ENCODE measurements at regions not wholly inside any gene's neighbourhood (a gene's known extent, or its start where the extent isn't known, plus 50 kb on each side); places are given as distances from the start of the nearest gene placed in this dataset.

DNA sequence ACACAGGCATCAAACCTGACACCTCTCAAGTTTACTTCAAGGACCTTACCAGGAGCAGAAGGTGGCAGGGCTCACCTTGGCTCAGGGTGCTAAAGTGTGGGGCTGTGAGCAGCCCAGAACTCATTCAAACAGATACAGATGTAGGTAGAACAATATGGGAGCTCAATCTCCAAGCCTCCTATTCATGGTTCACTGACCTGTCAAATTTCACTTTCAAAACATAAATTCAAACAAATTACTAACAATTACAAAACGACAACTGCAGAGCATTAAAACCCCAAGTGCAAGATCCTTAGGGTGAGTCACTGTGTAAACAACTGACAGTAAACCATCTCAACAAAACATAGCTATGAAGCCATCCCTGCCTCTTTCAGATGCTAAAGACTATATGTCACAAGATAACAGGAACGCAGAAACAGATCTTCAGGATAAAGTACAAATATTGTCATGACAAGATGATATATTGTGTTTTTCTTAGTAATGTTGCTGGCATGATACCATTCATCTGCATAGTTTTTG lies 303.5 kb upstream of the ANO3 start:
- no peak overlapping the region for H3K4me3 ChIP-seq
- no peak overlapping the region for H3K27ac ChIP-seq
- TF ChIP-seq CTCF (IDR thresholded peaks at IDR 0.05): no peak
- no peak for DNase-seq (ENCODE audit: low spot score)

DNA sequence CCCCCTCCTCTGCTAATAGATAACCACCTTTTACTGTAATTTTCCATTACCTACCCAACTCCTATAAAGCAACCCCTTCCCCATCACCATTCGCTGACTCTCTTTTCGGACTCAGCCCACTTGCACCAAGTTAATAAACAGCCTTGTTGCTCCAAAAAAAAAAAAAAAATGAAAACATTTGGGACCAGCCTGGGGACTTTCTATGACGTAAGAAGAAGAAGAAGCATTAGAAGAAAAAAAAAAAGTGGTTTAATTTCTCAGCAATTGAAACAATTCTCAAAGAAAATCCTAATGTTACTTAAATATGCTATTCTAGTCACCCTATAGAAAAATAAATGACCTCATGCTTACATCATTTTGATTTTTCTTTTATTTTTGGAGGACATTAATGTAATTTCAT lies 301.5 kb upstream of the ANO3 start:
- no peak for DNase-seq (ENCODE audit: low spot score)
- no peak for TF ChIP-seq CTCF (IDR thresholded peaks at IDR 0.05)
- H3K27ac ChIP-seq: no peak overlapping the region
- no peak overlapping the region for H3K4me3 ChIP-seq

- Histone ChIP-seq H3K4me3 (no peak overlapping the region), H3K27ac (no peak overlapping the region)
- DNase-seq (ENCODE audit: low spot score): no peak
- TF ChIP-seq CTCF (IDR thresholded peaks at IDR 0.05): no peak
These were observed 299.7 kb upstream of the ANO3 start for GRCh38 chr11:26032241-26032640.

- H3K4me3 ChIP-seq: no peak overlapping the region
- no peak overlapping the region for H3K27ac ChIP-seq
- no peak for DNase-seq (ENCODE audit: low spot score)
- no peak for TF ChIP-seq CTCF (IDR thresholded peaks at IDR 0.05)
These were observed 296.2 kb upstream of the ANO3 start for GRCh38 chr11:26035696-26036095.

DNA sequence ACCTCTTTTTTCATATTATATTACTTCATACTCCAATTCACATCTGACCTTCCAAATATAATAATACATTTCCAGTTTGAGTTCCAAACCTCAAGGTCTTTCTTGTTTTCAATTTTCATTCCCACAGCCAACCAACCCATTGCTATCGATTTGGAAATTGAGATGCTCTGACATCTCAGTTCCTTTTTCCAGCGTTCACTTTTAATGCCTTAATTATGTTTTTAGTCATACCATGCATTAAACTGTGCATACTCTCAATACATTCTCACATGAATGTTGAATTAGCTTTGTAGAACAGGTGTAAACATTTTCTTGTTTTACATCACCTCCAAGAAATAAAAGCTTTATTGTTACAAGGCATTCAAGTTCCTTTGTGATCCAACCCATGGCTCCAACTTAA lies 294.2 kb upstream of the ANO3 start:
- TF ChIP-seq CTCF (IDR thresholded peaks at IDR 0.05): no peak
- no peak for DNase-seq (ENCODE audit: low spot score)
- Histone ChIP-seq H3K27ac (no peak overlapping the region), H3K4me3 (no peak overlapping the region)

DNA sequence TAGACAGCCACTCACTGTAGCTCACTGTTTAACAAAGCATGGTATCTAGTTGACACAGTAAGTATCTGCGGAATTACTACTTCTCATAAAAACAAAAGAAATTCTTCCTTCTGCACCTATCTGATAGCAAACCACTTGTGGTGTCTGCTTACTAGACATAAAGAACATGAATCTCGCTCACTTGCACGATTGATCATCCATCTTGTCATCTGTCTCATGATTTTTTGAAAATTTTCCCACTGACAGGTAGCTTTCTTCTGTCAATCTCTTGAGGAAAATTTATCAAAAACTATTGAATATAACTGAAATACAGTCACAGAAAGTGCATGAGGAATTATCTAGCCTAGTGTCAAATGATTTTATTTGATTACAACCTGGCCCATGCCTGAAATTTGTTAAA lies 291.6 kb upstream of the ANO3 start:
- Histone ChIP-seq H3K4me3 (no peak overlapping the region), H3K27ac (no peak overlapping the region)
- no peak for DNase-seq (ENCODE audit: low spot score)
- no peak for TF ChIP-seq CTCF (IDR thresholded peaks at IDR 0.05)

- no peak overlapping the region for H3K27ac ChIP-seq
- no peak for DNase-seq (ENCODE audit: low spot score)
- TF ChIP-seq CTCF (IDR thresholded peaks at IDR 0.05): no peak
- H3K4me3 ChIP-seq: no peak overlapping the region
These were observed 289.8 kb upstream of the ANO3 start for GRCh38 chr11:26042113-26042512.
